ENCODE measurements at regions not wholly inside any gene's neighbourhood (a gene's known extent, or its start where the extent isn't known, plus 50 kb on each side); places are given as distances from the start of the nearest gene placed in this dataset.

GRCh38 chr7:30225863-30226613, 58.4 kb upstream of the ZNRF2 start:
- no peak for TF ChIP-seq CTCF (IDR thresholded peaks at IDR 0.05)
- TF ChIP-seq POLR2A (IDR thresholded peaks at IDR 0.05): no peak

Measured in testis (tissue), 2 donors.